PC-3 (cell line): ENCODE measurements at regions not wholly inside any gene's neighbourhood (a gene's known extent, or its start where the extent isn't known, plus 50 kb on each side); places are given as distances from the start of the nearest gene placed in this dataset.

Experiments
- ATAC-seq: fragments of 200-7000 bp; cut with Tn5 transposase; 2 replicates; pipeline ENCODE4 v1.9.1; 2020; ENCODE audit warnings: mild to moderate bottlenecking, moderate library complexity
- BruUV-seq: library from RNA; stranded (reverse); fragments of 400-500 nt; replicated peaks from 2 replicates; lab custom pipeline; 2021; lab: Mats Ljungman, UMichigan
- CTCF ChIA-PET: fragments of 300-600 bp; sonication (Branson Sonifier 250); formaldehyde crosslinking; loops from one replicate; lab custom pipeline; 2022; ENCODE audit warnings: antibody characterized with exemption; lab: Charles Lee
- POLR2A ChIA-PET: fragments of 300-600 bp; sonication (Branson Sonifier 250); formaldehyde crosslinking; loops from one replicate; lab custom pipeline; 2022; ENCODE audit warnings: antibody characterized with exemption; ENCODE audit not compliant: unreplicated experiment; lab: Charles Lee
- DNase-seq: peaks from one replicate; pipeline ENCODE4 v3.0.0-alpha.2; 2015
- H2AFZ ChIP-seq: fragments of 300-600 bp; sonication (generic); 2 replicates; pipeline ENCODE4 v1.6.0; 2016; ENCODE audit warnings: antibody characterized with exemption, low read length
- H3F3A ChIP-seq: fragments of 300-600 bp; sonication (generic); one replicate; pipeline ENCODE4 v1.6.0; 2017; ENCODE audit warnings: antibody characterized with exemption, low read length, control low read depth, mild to moderate bottlenecking; ENCODE audit not compliant: unreplicated experiment
- H3K27ac ChIP-seq: fragments of 300-600 bp; sonication (generic); 2 replicates; pipeline ENCODE4 v1.5.1; 2016; ENCODE audit warnings: mild to moderate bottlenecking, low read length
- H3K27me3 ChIP-seq: fragments of 300-600 bp; sonication (generic); 2 replicates; pipeline ENCODE4 v1.6.1; 2016; ENCODE audit warnings: low read length, mixed read lengths
- H3K36me3 ChIP-seq: fragments of 300-600 bp; sonication (generic); 2 replicates; pipeline ENCODE4 v1.6.1; 2016; ENCODE audit warnings: low read depth, mixed run types, low read length, mixed read lengths
- H3K4me1 ChIP-seq: fragments of 300-600 bp; sonication (generic); 2 replicates; pipeline ENCODE4 v1.5.1; 2016; ENCODE audit warnings: low read length; ENCODE audit not compliant: insufficient read depth
- H3K4me2 ChIP-seq: fragments of 300-600 bp; sonication (generic); 2 replicates; pipeline ENCODE4 v1.6.0; 2016; ENCODE audit warnings: low read length
- H3K4me3 ChIP-seq: fragments of 300-600 bp; sonication (generic); 2 replicates; pipeline ENCODE4 v1.5.1; 2016; ENCODE audit warnings: mild to moderate bottlenecking, low read length, mixed read lengths
- H3K79me2 ChIP-seq: fragments of 300-600 bp; sonication (generic); 2 replicates; pipeline ENCODE4 v1.6.1; 2017; ENCODE audit warnings: low read length, mixed read lengths
- H3K9ac ChIP-seq: fragments of 300-600 bp; sonication (generic); 2 replicates; pipeline ENCODE4 v1.6.0; 2016; ENCODE audit warnings: mild to moderate bottlenecking, low read length
- H3K9me2 ChIP-seq: fragments of 300-600 bp; sonication (generic); replicated peaks from 2 replicates; pipeline ENCODE4 v1.6.1; 2016; ENCODE audit warnings: mixed run types, low read length, mixed read lengths
- H3K9me3 ChIP-seq: fragments of 300-600 bp; sonication (generic); 2 replicates; pipeline ENCODE4 v1.6.1; 2016; ENCODE audit warnings: low read length, mixed read lengths
- H4K20me1 ChIP-seq: fragments of 300-600 bp; sonication (generic); 2 replicates; pipeline ENCODE4 v1.6.1; 2016; ENCODE audit warnings: low read length, mixed read lengths
- CTCF ChIP-seq: fragments of 300-600 bp; sonication (generic); conservative IDR thresholded peaks from 2 replicates; pipeline ENCODE4 v1.5.1; 2017; ENCODE audit warnings: antibody characterized with exemption, low read depth, mild to moderate bottlenecking, low read length
- EZH2 ChIP-seq: fragments of 300-600 bp; sonication (generic); IDR thresholded peaks from one replicate; pipeline ENCODE4 v1.6.1; 2017; ENCODE audit warnings: antibody characterized with exemption, mild to moderate bottlenecking, low read length; ENCODE audit not compliant: unreplicated experiment
- EZH2phosphoT487 ChIP-seq: fragments of 300-600 bp; sonication (generic); IDR thresholded peaks from 2 replicates; pipeline ENCODE4 v1.6.1; 2018; ENCODE audit warnings: mild to moderate bottlenecking, antibody characterized with exemption, low read length, borderline replicate concordance
- intact Hi-C: fragments of 100-400 bp; cut with micrococcal nuclease; formaldehyde crosslinking; loops from 2 replicates; pipeline ENCODE4 v1.9.0; 2023

GRCh38 chr7:114783508-114783907 is 138.4 kb upstream of the MDFIC start:
- no peaks in the 10 kb centered on the region for H3K9me3 ChIP-seq
- H3K9ac ChIP-seq, result no peak overlapping the region
- H3K4me3 ChIP-seq, result no peak overlapping the region
- no peak overlapping the region for H2AFZ ChIP-seq
- no peak for DNase-seq
- no peak overlapping the region for H3K4me2 ChIP-seq
- H3K79me2 ChIP-seq, result no peaks in the 10 kb centered on the region
- H3K36me3 ChIP-seq, result no peaks in the 10 kb centered on the region
- H3K27me3 ChIP-seq, result no peaks in the 10 kb centered on the region
- no peaks in the 10 kb centered on the region for H4K20me1 ChIP-seq
- no peaks in the 10 kb centered on the region for H3K9me2 ChIP-seq
- no peaks in the 10 kb centered on the region for H3F3A ChIP-seq
- no TSS peak for BruUV-seq
- intact Hi-C loops, result no loop called here
- no peak for ATAC-seq
- H3K4me1 ChIP-seq, result peaks cover 10% of the 10 kb centered on the region; the same call in 1 of the 2 replicates
- POLR2A ChIA-PET, result no interaction called here
- no peak overlapping the region for H3K27ac ChIP-seq
- TF ChIP-seq EZH2 (no peak), CTCF (no peak), EZH2phosphoT487 (no peak)
- CTCF ChIA-PET, result no interaction called here

- no peak for TF ChIP-seq CTCF
- TF ChIP-seq EZH2, result no peak
- no peak for TF ChIP-seq EZH2phosphoT487
- Histone ChIP-seq H3K9ac (no peak overlapping the region), H2AFZ (no peak overlapping the region), H3K27ac (no peak overlapping the region), H3K4me3 (no peak overlapping the region), H3F3A (no peaks in the 10 kb centered on the region), H3K4me1 (peaks cover 11% of the 10 kb centered on the region; the same call in 1 of the 2 replicates), H3K4me2 (no peak overlapping the region), H4K20me1 (no peaks in the 10 kb centered on the region), H3K79me2 (no peaks in the 10 kb centered on the region), H3K9me3 (no peaks in the 10 kb centered on the region), H3K36me3 (no peaks in the 10 kb centered on the region), H3K27me3 (no peaks in the 10 kb centered on the region), H3K9me2 (no peaks in the 10 kb centered on the region)
- intact Hi-C loops, result no loop called here
- no TSS peak for BruUV-seq
- ATAC-seq, result no peak
- CTCF ChIA-PET, result no interaction called here
- POLR2A ChIA-PET, result no interaction called here
- DNase-seq, result no peak
Observed at GRCh38 chr7:114784177-114784576, 137.7 kb upstream of the MDFIC start.

GRCh38 chr7:114784746-114785145 is 137.1 kb upstream of the MDFIC start:
- intact Hi-C loops, result no loop called here
- BruUV-seq, result no TSS peak
- no peak overlapping the region for H2AFZ ChIP-seq
- H3K4me3 ChIP-seq, result no peak overlapping the region
- ChIA-PET CTCF (no interaction called here), POLR2A (no interaction called here)
- no peak overlapping the region for H3K9ac ChIP-seq
- no peak overlapping the region for H3K27ac ChIP-seq
- H3F3A ChIP-seq, result no peaks in the 10 kb centered on the region
- no peak overlapping the region for H3K4me2 ChIP-seq
- no peaks in the 10 kb centered on the region for H3K9me2 ChIP-seq
- peaks cover 16% of the 10 kb centered on the region for H3K4me1 ChIP-seq
- no peaks in the 10 kb centered on the region for H4K20me1 ChIP-seq
- ATAC-seq, result no peak
- H3K79me2 ChIP-seq, result no peaks in the 10 kb centered on the region
- no peak for DNase-seq
- H3K9me3 ChIP-seq, result no peaks in the 10 kb centered on the region
- H3K36me3 ChIP-seq, result no peaks in the 10 kb centered on the region
- no peaks in the 10 kb centered on the region for H3K27me3 ChIP-seq
- no peak for TF ChIP-seq EZH2
- no peak for TF ChIP-seq EZH2phosphoT487
- no peak for TF ChIP-seq CTCF
